Breast epithelium (tissue), 4 donors: ENCODE measurements at regions not wholly inside any gene's neighbourhood (a gene's known extent, or its start where the extent isn't known, plus 50 kb on each side); places are given as distances from the start of the nearest gene placed in this dataset.

Experiments used
- DNase-seq, 2 donors: peaks; one replicate each; pipeline ENCODE4 v3.0.0-alpha.2; 2019; ENCODE audit warnings: low spot score in 2 of 2
- H3K27ac ChIP-seq, 2 donors: fragments of 200-600 bp; sonication (generic) in 1 of 2; one replicate each; pipeline ENCODE4 v1.5.1; 2016 to 2019; ENCODE audit warnings: mild to moderate bottlenecking in 1 of 2
- H3K27me3 ChIP-seq, 2 donors: fragments of 200-600 bp; sonication (generic) in 1 of 2; one replicate each; pipeline versions ENCODE4 v1.5.1 to v1.6.0; 2017 to 2019; ENCODE audit warnings: control low read depth in 1 of 2, mild to moderate bottlenecking in 1 of 2
- H3K36me3 ChIP-seq: fragments of 200-600 bp; one replicate; pipeline ENCODE4 v1.5.1; 2019
- H3K4me1 ChIP-seq, 2 donors: fragments of 200-600 bp; sonication (generic); one replicate each; pipeline ENCODE4 v1.5.1; 2016 to 2019; ENCODE audit warnings: control low read depth in 1 of 2
- H3K4me3 ChIP-seq, 3 donors: fragments of 200-600 bp; sonication (generic); 1 replicate in 2 of 3; 2 replicates in 1 of 3; pipeline ENCODE4 v1.5.1; 2016 to 2019; ENCODE audit warnings: mild to moderate bottlenecking in 3 of 3, moderate library complexity in 2 of 3
- H3K9me3 ChIP-seq, 2 donors: fragments of 200-600 bp; sonication (generic) in 1 of 2; one replicate each; pipeline ENCODE4 v1.5.1; 2016 to 2019; ENCODE audit warnings: control low read depth in 1 of 2
- CTCF ChIP-seq, 3 donors: fragments of 450-650 bp; IDR thresholded peaks; one replicate each; pipeline ENCODE4 v1.5.1; 2016 to 2017; ENCODE audit warnings: antibody characterized with exemption in 3 of 3, mild to moderate bottlenecking in 3 of 3, moderate library complexity in 3 of 3
- POLR2A ChIP-seq: fragments of 450-650 bp; IDR thresholded peaks from one replicate; pipeline ENCODE4 v1.6.1; 2016; ENCODE audit warnings: antibody characterized with exemption, mild to moderate bottlenecking, moderate library complexity
- POLR2AphosphoS5 ChIP-seq, 3 donors: sonication (generic); formaldehyde crosslinking; IDR thresholded peaks; one replicate each; pipeline ENCODE4 v1.6.1; 2017; ENCODE audit warnings: antibody characterized with exemption in 3 of 3
- intact Hi-C: fragments of 100-400 bp; cut with DNase I; formaldehyde crosslinking; loops from one replicate; pipeline ENCODE4 v1.15.1; 2023; ENCODE audit warnings: low total_unique reads

DNA sequence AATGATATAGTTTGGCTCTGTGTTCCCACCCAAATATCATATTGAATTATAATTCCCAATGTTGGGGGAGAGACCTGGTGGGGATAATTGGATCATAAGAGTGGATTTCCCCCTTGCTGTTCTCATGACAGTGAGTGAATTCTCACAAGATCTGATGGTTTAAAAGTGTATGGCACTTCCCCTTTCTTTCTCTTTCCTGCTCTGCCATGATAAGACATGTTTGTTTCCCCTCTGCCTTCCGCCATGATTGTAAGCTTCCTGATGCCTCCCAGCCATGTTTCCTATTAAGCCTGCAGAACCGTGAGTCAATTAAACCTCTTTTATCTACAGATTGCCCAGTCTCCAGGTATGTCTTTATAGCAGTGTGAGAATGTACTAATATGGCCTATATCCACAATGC is 126.7 kb upstream of the GMNC start:
- no peak for TF ChIP-seq CTCF (IDR thresholded peaks at IDR 0.05)
- TF ChIP-seq POLR2A = no peak
- TF ChIP-seq POLR2AphosphoS5 (IDR thresholded peaks at IDR 0.05) = no peak
- peaks cover 14 to 28% of the 10 kb centered on the region in 2 donors for H3K9me3 ChIP-seq
- no peaks in the 10 kb centered on the region for H3K4me1 ChIP-seq
- H3K27me3 ChIP-seq = no peaks in the 10 kb centered on the region
- H3K27ac ChIP-seq = no peak overlapping the region
- H3K4me3 ChIP-seq = no peak overlapping the region
- intact Hi-C loops = no loop called here
- DNase-seq = no peak
- no peaks in the 10 kb centered on the region for H3K36me3 ChIP-seq

GRCh38 chr3:190988102-190988501 is 125.6 kb upstream of the GMNC start:
- H3K9me3 ChIP-seq = peaks cover 14 to 28% of the 10 kb centered on the region in 2 donors
- TF ChIP-seq POLR2A (no peak), POLR2AphosphoS5 (IDR thresholded peaks at IDR 0.05) (no peak), CTCF (IDR thresholded peaks at IDR 0.05) (no peak)
- no peaks in the 10 kb centered on the region for H3K36me3 ChIP-seq
- DNase-seq = no peak
- H3K27me3 ChIP-seq = no peaks in the 10 kb centered on the region
- no peak overlapping the region for H3K27ac ChIP-seq
- no peak overlapping the region for H3K4me3 ChIP-seq
- intact Hi-C loops = no loop called here
- no peaks in the 10 kb centered on the region for H3K4me1 ChIP-seq

DNA sequence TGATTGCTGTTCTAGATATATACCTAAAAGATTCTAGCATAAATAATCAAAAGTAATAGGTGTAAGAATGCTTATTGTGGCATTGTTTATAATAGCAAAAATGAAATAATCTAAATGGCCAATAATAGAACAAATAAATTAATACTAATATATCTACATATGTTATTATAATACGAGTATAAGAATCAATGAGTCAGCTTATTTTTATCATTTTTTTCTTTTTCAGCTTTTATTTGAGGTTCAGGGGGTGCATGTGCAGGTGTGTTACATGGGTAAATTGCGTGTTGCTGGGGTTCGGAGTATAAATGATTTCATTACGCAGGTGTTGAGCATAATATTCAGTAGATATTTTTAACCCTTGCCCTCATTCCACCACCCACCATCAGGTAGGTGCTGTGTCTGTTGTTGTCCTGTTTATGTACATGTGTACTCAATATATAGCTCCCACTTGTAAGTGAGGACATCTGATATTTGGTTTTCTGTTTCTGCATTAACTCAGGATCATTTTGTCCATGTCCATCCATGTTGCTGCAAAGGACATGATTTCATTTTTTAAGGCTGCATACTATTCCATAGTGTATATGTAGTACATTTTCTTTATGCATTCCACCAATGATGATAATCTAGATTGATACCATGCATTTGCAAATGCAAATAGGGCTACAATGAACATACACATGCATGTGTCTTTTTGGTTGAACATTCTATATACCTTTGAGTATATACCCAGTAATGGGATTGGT is 122.2 kb upstream of the GMNC start:
- no peaks in the 10 kb centered on the region for H3K27me3 ChIP-seq
- H3K36me3 ChIP-seq = no peaks in the 10 kb centered on the region
- peaks cover 14 to 28% of the 10 kb centered on the region in 2 donors for H3K9me3 ChIP-seq
- DNase-seq = no peak
- intact Hi-C loops = no loop called here
- TF ChIP-seq CTCF (IDR thresholded peaks at IDR 0.05) (no peak), POLR2AphosphoS5 (IDR thresholded peaks at IDR 0.05) (no peak), POLR2A (no peak)
- no peaks in the 10 kb centered on the region for H3K4me1 ChIP-seq
- no peak overlapping the region for H3K27ac ChIP-seq
- H3K4me3 ChIP-seq = no peak overlapping the region

- no peak for TF ChIP-seq POLR2AphosphoS5 (IDR thresholded peaks at IDR 0.05)
- no peak for TF ChIP-seq CTCF (IDR thresholded peaks at IDR 0.05)
- no peak for TF ChIP-seq POLR2A
- H3K4me3 ChIP-seq = no peak overlapping the region
- intact Hi-C loops = no loop called here
Observed at GRCh38 chr3:190983875-190984274, 121.4 kb upstream of the GMNC start.

DNA sequence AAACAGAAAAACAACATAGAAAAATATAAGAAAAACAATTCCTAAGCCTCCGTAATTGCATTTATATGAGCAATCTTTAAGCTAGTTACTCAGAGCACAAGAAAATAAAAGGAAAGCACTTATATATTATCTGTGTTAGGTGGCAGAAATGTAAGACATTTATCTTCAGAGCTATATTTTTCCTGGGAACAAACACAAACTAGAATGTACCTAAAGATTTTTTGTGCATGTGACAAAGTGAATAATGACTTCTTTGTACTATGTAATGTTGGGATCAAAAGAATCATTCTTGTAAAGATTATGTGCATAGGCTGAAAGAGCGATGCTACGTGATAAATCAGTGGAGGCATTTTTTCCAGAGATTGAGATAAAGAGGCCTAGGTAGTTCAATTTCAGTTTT is 111.3 kb upstream of the GMNC start:
- H3K27ac ChIP-seq = no peak overlapping the region
- no peaks in the 10 kb centered on the region for H3K36me3 ChIP-seq
- H3K9me3 ChIP-seq = no peaks in the 10 kb centered on the region
- TF ChIP-seq POLR2A (no peak), CTCF (IDR thresholded peaks at IDR 0.05) (no peak), POLR2AphosphoS5 (IDR thresholded peaks at IDR 0.05) (no peak)
- H3K27me3 ChIP-seq = no peaks in the 10 kb centered on the region
- DNase-seq = no peak
- H3K4me1 ChIP-seq = no peaks in the 10 kb centered on the region
- H3K4me3 ChIP-seq = no peak overlapping the region
- intact Hi-C loops = no loop called here

More at GRCh38 chr3:190983875-190984274, 121.4 kb upstream of the GMNC start:
- Histone ChIP-seq H3K9me3 (peaks cover 9 to 23% of the 10 kb centered on the region in 2 donors), H3K4me1 (no peaks in the 10 kb centered on the region), H3K36me3 (no peaks in the 10 kb centered on the region), H3K27ac (no peak overlapping the region), H3K27me3 (no peaks in the 10 kb centered on the region)
- no peak for DNase-seq
